B cell (primary cell): ENCODE measurements at regions not wholly inside any gene's neighbourhood (a gene's known extent, or its start where the extent isn't known, plus 50 kb on each side); places are given as distances from the start of the nearest gene placed in this dataset.

ENCODE experiments used
- ATAC-seq: fragments of 200-7000 bp; cut with Tn5 transposase; one replicate; pipeline ENCODE4 v1.10.0; 2021; ENCODE audit warnings: low read depth, mild to moderate bottlenecking, moderate number of reproducible peaks, moderate library complexity
- CTCF ChIA-PET: fragments of 350-600 bp; sonication (Branson Sonifier 250); formaldehyde crosslinking; loops from one replicate; lab custom pipeline; 2021; ENCODE audit warnings: antibody characterized with exemption, inconsistent platforms; lab: Charles Lee
- POLR2A ChIA-PET: fragments of 350-600 bp; sonication (Branson Sonifier 250); formaldehyde crosslinking; loops from one replicate; lab custom pipeline; 2021; ENCODE audit warnings: antibody characterized with exemption; lab: Charles Lee
- DNase-seq: peaks from one replicate; pipeline ENCODE4 v3.0.0; 2013
- H2AFZ ChIP-seq: 2 replicates; pipeline ENCODE4 v1.6.1; 2012; ENCODE audit warnings: mild to moderate bottlenecking, low read depth, low read length; ENCODE audit not compliant: insufficient read depth, poor library complexity, severe bottlenecking
- H3K27ac ChIP-seq, 2 donors: 1 replicate in 1 of 2; 2 replicates in 1 of 2; pipeline ENCODE4 v1.5.1; 2012 to 2013; ENCODE audit warnings: low read length in 2 of 2, mild to moderate bottlenecking in 2 of 2, moderate library complexity in 1 of 2
- H3K27me3 ChIP-seq, 4 experiments: fragments of 200-600 bp in 1 of 4; sonication (generic) in 1 of 4; replicated peaks in 1 of 4; 1 replicate in 2 of 4; 2 replicates in 2 of 4; pipeline versions ENCODE4 v1.6.1 to v1.7.0; 2013 to 2016; ENCODE audit warnings: low read length in 3 of 4, mild to moderate bottlenecking in 2 of 4, mixed read lengths in 1 of 4, moderate library complexity in 1 of 4; ENCODE audit not compliant: insufficient read depth in 4 of 4, control insufficient read depth in 3 of 4; ENCODE audit errors: control extremely low read depth in 1 of 4
- H3K36me3 ChIP-seq, 2 experiments: replicated peaks in 1 of 2; 1 replicate in 1 of 2; 2 replicates in 1 of 2; pipeline versions ENCODE4 v1.6.1 to v1.7.1; 2013; ENCODE audit warnings: low read length in 1 of 2; ENCODE audit not compliant: insufficient read depth in 2 of 2, control insufficient read depth in 1 of 2; ENCODE audit errors: control extremely low read depth in 1 of 2, extremely low read depth in 1 of 2
- H3K4me1 ChIP-seq, 2 donors: fragments of 200-600 bp in 1 of 2; sonication (generic) in 1 of 2; 1 replicate in 1 of 2; 2 replicates in 1 of 2; pipeline versions ENCODE4 v1.5.1 to v1.6.1; 2013 to 2017; ENCODE audit warnings: low read length in 2 of 2; ENCODE audit not compliant: control insufficient read depth in 2 of 2, insufficient read depth in 2 of 2
- H3K4me2 ChIP-seq: replicated peaks from 2 replicates; pipeline ENCODE3; 2012; ENCODE audit warnings: mild to moderate bottlenecking, low read depth, low read length; ENCODE audit not compliant: poor library complexity, severe bottlenecking
- H3K4me3 ChIP-seq, 5 experiments: fragments of 200-600 bp in 1 of 5; sonication (generic) in 1 of 5; 1 replicate in 3 of 5; 2 replicates in 2 of 5; pipeline versions ENCODE4 v1.5.1 to v1.7.0; 2011 to 2016; ENCODE audit warnings: low read length in 4 of 5, mild to moderate bottlenecking in 4 of 5, low read depth in 2 of 5, control low read depth in 1 of 5, moderate library complexity in 1 of 5; ENCODE audit not compliant: insufficient read depth in 1 of 5; ENCODE audit errors: control extremely low read depth in 1 of 5, extremely low read depth in 1 of 5
- H3K79me2 ChIP-seq: fragments of 200-600 bp; sonication (generic); one replicate; pipeline ENCODE4 v1.6.0; 2016; ENCODE audit warnings: low read length; ENCODE audit not compliant: control insufficient read depth, insufficient read depth
- H3K9ac ChIP-seq: fragments of 200-600 bp; sonication (generic); 2 replicates; pipeline ENCODE4 v1.6.1; 2017; ENCODE audit warnings: mild to moderate bottlenecking, low read length, moderate library complexity
- H3K9me3 ChIP-seq, 3 donors: one replicate each; pipeline versions ENCODE4 v1.6.1 to v1.7.1; 2013; ENCODE audit warnings: low read length in 2 of 3; ENCODE audit not compliant: control insufficient read depth in 2 of 3, insufficient read depth in 1 of 3; ENCODE audit errors: control extremely low read depth in 1 of 3
- H4K20me1 ChIP-seq: 2 replicates; pipeline ENCODE4 v1.6.0; 2012; ENCODE audit warnings: mild to moderate bottlenecking, low read length; ENCODE audit not compliant: insufficient read depth, control insufficient read depth, poor library complexity, severe bottlenecking
- H3K27ac Mint-ChIP-seq: one replicate; pipeline ENCODE4 v1.8.0; 2021; ENCODE audit warnings: mixed read lengths
- H3K27me3 Mint-ChIP-seq: one replicate; pipeline ENCODE4 v1.8.0; 2021; ENCODE audit warnings: mixed read lengths
- H3K4me1 Mint-ChIP-seq: one replicate; pipeline ENCODE4 v1.8.0; 2021; ENCODE audit warnings: mixed read lengths
- H3K4me3 Mint-ChIP-seq: one replicate; pipeline ENCODE4 v1.8.0; 2021; ENCODE audit warnings: mixed read lengths
- H3K9me3 Mint-ChIP-seq: one replicate; pipeline ENCODE4 v1.8.0; 2022; ENCODE audit warnings: mixed read lengths; ENCODE audit not compliant: insufficient read depth
- EZH2 ChIP-seq: IDR thresholded peaks from 2 replicates; pipeline ENCODE4 v1.6.1; 2012; ENCODE audit warnings: borderline replicate concordance, low read depth, mild to moderate bottlenecking, moderate library complexity, low read length; ENCODE audit not compliant: insufficient read depth, poor library complexity, severe bottlenecking
- WGBS: methylation state at CpG from one replicate; pipeline ENCODE4 v1.1.5; 2013; ENCODE audit warnings: missing lambda C conversion rate; ENCODE audit not compliant: insufficient coverage; 5-methylcytosine and 5-hydroxymethylcytosine counted together
- intact Hi-C: fragments of 100-400 bp; cut with micrococcal nuclease; formaldehyde crosslinking; loops from one replicate; pipeline ENCODE4 v1.10.0; 2022
- TF ChIP-seq, protein P1 (sequence below): fragments of 200-600 bp; IDR thresholded peaks from one replicate; pipeline ENCODE4 v1.8.0; 2022; ENCODE audit warnings: antibody characterized with exemption, mild to moderate bottlenecking

DNA sequence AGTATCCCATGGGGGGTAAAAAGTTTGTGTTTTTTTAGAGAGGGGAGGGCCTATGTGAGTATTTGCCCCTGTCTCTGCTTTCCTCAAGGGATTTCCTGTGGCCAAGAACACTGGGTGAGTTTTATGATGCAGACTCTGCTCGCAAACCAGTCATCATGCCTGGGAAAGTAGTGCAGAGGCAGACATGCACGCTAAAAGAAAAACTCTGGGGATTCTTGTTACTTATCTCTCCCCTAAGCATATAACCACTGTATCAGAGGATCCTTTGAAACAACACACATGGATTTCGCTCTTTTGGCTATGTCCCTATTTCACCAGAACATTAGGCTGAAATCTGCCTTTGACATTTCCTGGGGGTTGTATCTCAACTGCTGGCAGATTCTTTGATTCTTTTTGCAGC is 1845.8 kb upstream of the SEL1L start:
- H3K9me3 Mint-ChIP-seq = peaks cover 9% of the 10 kb centered on the region
- ChIA-PET POLR2A (no interaction called here), CTCF (no interaction called here)
- H3K36me3 ChIP-seq = no peaks in the 10 kb centered on the region
- no peak overlapping the region for H3K9ac ChIP-seq
- no peaks in the 10 kb centered on the region for H3K9me3 ChIP-seq
- H3K4me3 Mint-ChIP-seq = no peak overlapping the region
- no peaks in the 10 kb centered on the region for H3K27me3 Mint-ChIP-seq
- H2AFZ ChIP-seq = no peak overlapping the region
- no peak overlapping the region for H3K27ac ChIP-seq
- no peak for TF ChIP-seq EZH2
- TF ChIP-seq, protein P1, sequence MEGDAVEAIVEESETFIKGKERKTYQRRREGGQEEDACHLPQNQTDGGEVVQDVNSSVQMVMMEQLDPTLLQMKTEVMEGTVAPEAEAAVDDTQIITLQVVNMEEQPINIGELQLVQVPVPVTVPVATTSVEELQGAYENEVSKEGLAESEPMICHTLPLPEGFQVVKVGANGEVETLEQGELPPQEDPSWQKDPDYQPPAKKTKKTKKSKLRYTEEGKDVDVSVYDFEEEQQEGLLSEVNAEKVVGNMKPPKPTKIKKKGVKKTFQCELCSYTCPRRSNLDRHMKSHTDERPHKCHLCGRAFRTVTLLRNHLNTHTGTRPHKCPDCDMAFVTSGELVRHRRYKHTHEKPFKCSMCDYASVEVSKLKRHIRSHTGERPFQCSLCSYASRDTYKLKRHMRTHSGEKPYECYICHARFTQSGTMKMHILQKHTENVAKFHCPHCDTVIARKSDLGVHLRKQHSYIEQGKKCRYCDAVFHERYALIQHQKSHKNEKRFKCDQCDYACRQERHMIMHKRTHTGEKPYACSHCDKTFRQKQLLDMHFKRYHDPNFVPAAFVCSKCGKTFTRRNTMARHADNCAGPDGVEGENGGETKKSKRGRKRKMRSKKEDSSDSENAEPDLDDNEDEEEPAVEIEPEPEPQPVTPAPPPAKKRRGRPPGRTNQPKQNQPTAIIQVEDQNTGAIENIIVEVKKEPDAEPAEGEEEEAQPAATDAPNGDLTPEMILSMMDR = no peak
- no peaks in the 10 kb centered on the region for H3K27me3 ChIP-seq
- WGBS = 83% methylated on average over 1 of the region's 3 CpGs
- H3K4me3 ChIP-seq = no peak overlapping the region
- ATAC-seq (no peak), DNase-seq (no peak)
- H4K20me1 ChIP-seq = no peaks in the 10 kb centered on the region
- H3K79me2 ChIP-seq = no peaks in the 10 kb centered on the region
- no peaks in the 10 kb centered on the region for H3K4me1 Mint-ChIP-seq
- no peak overlapping the region for H3K27ac Mint-ChIP-seq
- intact Hi-C loops = no loop called here
- no peak overlapping the region for H3K4me2 ChIP-seq
- no peaks in the 10 kb centered on the region for H3K4me1 ChIP-seq

DNA sequence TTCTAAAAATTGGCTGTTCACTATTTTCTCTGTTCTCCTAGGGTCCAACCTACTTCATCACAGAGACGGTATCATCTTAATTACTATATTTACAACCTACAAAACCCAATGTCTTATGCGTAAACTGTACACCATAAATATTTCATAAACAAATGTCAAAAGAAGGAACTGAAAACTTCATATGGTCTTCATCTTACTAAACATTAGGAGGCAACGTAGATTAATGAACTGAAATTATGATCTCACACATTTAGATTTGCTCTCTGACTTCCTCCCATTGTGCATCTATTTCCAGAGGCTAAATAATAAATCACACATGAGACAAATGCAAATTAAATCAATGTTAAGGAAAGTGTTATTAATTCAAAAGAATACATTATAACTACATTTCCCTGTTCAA is 1850.6 kb upstream of the SEL1L start:
- no peak overlapping the region for H3K4me2 ChIP-seq
- no peaks in the 10 kb centered on the region for H3K27me3 Mint-ChIP-seq
- no peak overlapping the region for H3K27ac Mint-ChIP-seq
- 100% methylated on average over 1 of the region's 3 CpGs for WGBS
- peaks cover 14% of the 10 kb centered on the region for H3K9me3 Mint-ChIP-seq
- H3K4me1 Mint-ChIP-seq = no peaks in the 10 kb centered on the region
- no peak overlapping the region for H3K9ac ChIP-seq
- ATAC-seq = no peak
- H3K27ac ChIP-seq = no peak overlapping the region
- ChIA-PET POLR2A (no interaction called here), CTCF (no interaction called here)
- intact Hi-C loops = no loop called here
- no peak for DNase-seq
- H3K4me1 ChIP-seq = no peaks in the 10 kb centered on the region
- no peaks in the 10 kb centered on the region for H4K20me1 ChIP-seq
- H3K36me3 ChIP-seq = no peaks in the 10 kb centered on the region
- H3K27me3 ChIP-seq = no peaks in the 10 kb centered on the region
- no peak overlapping the region for H3K4me3 ChIP-seq
- H3K79me2 ChIP-seq = no peaks in the 10 kb centered on the region
- no peak overlapping the region for H2AFZ ChIP-seq
- no peak overlapping the region for H3K4me3 Mint-ChIP-seq
- no peaks in the 10 kb centered on the region for H3K9me3 ChIP-seq
- TF ChIP-seq, protein P1 = no peak
- TF ChIP-seq EZH2 = no peak
